Panc1 (cell line): ENCODE measurements at regions not wholly inside any gene's neighbourhood (a gene's known extent, or its start where the extent isn't known, plus 50 kb on each side); places are given as distances from the start of the nearest gene placed in this dataset.

Experiments
- ATAC-seq: fragments of 200-7000 bp; cut with Tn5 transposase; 2 replicates; pipeline ENCODE4 v1.9.1; 2020; ENCODE audit warnings: mild to moderate bottlenecking, moderate library complexity
- BruUV-seq: library from RNA; stranded (reverse); fragments of 400-500 nt; replicated peaks from 2 replicates; lab custom pipeline; 2021; lab: Mats Ljungman, UMichigan
- CTCF ChIA-PET: fragments of 300-600 bp; sonication (Branson Sonifier 250); formaldehyde crosslinking; loops from one replicate; lab custom pipeline; 2022; ENCODE audit warnings: antibody characterized with exemption; lab: Charles Lee
- POLR2A ChIA-PET: fragments of 300-600 bp; sonication (Branson Sonifier 250); formaldehyde crosslinking; loops from one replicate; lab custom pipeline; 2022; ENCODE audit warnings: antibody characterized with exemption; lab: Charles Lee
- DNase-seq: peaks from one replicate; pipeline ENCODE4 v3.0.0-alpha.2; 2010; ENCODE audit warnings: low read depth, low spot score
- H3K27ac ChIP-seq: 2 replicates; pipeline ENCODE4 v1.5.1; 2011; ENCODE audit warnings: mild to moderate bottlenecking, low read length, inconsistent platforms
- H3K27me3 ChIP-seq: fragments of 200-500 bp; sonication (Bioruptor generic); 2 replicates; pipeline ENCODE4 v1.6.0; 2014; ENCODE audit warnings: low read length, inconsistent platforms; ENCODE audit not compliant: control insufficient read depth, insufficient read depth
- H3K36me3 ChIP-seq: fragments of 200-500 bp; sonication (Bioruptor generic); 2 replicates; pipeline ENCODE4 v1.5.1; 2014; ENCODE audit warnings: inconsistent platforms, mild to moderate bottlenecking, low read length, moderate library complexity; ENCODE audit not compliant: control insufficient read depth, insufficient read depth
- H3K4me1 ChIP-seq: 2 replicates; pipeline ENCODE4 v1.5.1; 2011; ENCODE audit warnings: inconsistent platforms, mild to moderate bottlenecking, low read length, moderate library complexity; ENCODE audit not compliant: control insufficient read depth, insufficient read depth
- H3K4me3 ChIP-seq, 2 experiments: 2 replicates each; pipeline ENCODE4 v1.5.1; 2011 to 2012; ENCODE audit warnings: low read depth in 2 of 2, low read length in 2 of 2, mild to moderate bottlenecking in 2 of 2, inconsistent platforms in 1 of 2, moderate library complexity in 1 of 2
- H3K9me3 ChIP-seq: fragments of 200-500 bp; sonication (Bioruptor generic); 2 replicates; pipeline ENCODE4 v1.5.1; 2014; ENCODE audit warnings: low read depth, mild to moderate bottlenecking, inconsistent platforms, low read length, moderate library complexity; ENCODE audit not compliant: control insufficient read depth, insufficient read depth
- POLR2AphosphoS5 ChIP-seq: IDR thresholded peaks from 2 replicates; pipeline ENCODE4 v1.6.1; 2012; ENCODE audit warnings: mild to moderate bottlenecking, low read depth, low read length, moderate library complexity
- SIN3A ChIP-seq: IDR thresholded peaks from 2 replicates; pipeline ENCODE4 v1.6.1; 2012; ENCODE audit warnings: low read depth, mild to moderate bottlenecking, low read length, moderate library complexity, borderline replicate concordance; ENCODE audit not compliant: insufficient read depth
- TCF7L2 ChIP-seq: IDR thresholded peaks from 2 replicates; pipeline ENCODE4 v1.6.1; 2011; ENCODE audit warnings: mild to moderate bottlenecking, low read depth, low read length, inconsistent platforms
- in situ Hi-C: cut with HindIII; loops from 2 replicates; pipeline ENCODE4 v1.10.0; 2016; ENCODE audit warnings: low sequenced_read_pairs, low pct_unique_long_range_greater_than_20kb
- intact Hi-C: fragments of 100-400 bp; cut with micrococcal nuclease; formaldehyde crosslinking; loops from one replicate; pipeline ENCODE4 v1.10.0; 2022; ENCODE audit not compliant: unreplicated experiment
- TF ChIP-seq, protein P1 (sequence below), 2 experiments: IDR thresholded peaks; 2 replicates each; pipeline ENCODE4 v1.6.1; 2011 to 2012; ENCODE audit warnings: low read depth in 2 of 2, control low read depth in 1 of 2, low read length in 1 of 2, mild to moderate bottlenecking in 1 of 2, moderate library complexity in 1 of 2; ENCODE audit not compliant: insufficient read depth in 1 of 2
- TF ChIP-seq, protein P2 (sequence below): fragments of 450-650 bp; IDR thresholded peaks from 2 replicates; pipeline ENCODE4 v1.5.1; 2017; ENCODE audit warnings: mild to moderate bottlenecking

- Histone ChIP-seq H3K4me1 (no peaks in the 10 kb centered on the region), H3K27ac (no peak overlapping the region), H3K27me3 (no peaks in the 10 kb centered on the region), H3K36me3 (no peaks in the 10 kb centered on the region), H3K4me3 (no peak overlapping the region), H3K9me3 (no peaks in the 10 kb centered on the region)
- TF ChIP-seq, protein P1, sequence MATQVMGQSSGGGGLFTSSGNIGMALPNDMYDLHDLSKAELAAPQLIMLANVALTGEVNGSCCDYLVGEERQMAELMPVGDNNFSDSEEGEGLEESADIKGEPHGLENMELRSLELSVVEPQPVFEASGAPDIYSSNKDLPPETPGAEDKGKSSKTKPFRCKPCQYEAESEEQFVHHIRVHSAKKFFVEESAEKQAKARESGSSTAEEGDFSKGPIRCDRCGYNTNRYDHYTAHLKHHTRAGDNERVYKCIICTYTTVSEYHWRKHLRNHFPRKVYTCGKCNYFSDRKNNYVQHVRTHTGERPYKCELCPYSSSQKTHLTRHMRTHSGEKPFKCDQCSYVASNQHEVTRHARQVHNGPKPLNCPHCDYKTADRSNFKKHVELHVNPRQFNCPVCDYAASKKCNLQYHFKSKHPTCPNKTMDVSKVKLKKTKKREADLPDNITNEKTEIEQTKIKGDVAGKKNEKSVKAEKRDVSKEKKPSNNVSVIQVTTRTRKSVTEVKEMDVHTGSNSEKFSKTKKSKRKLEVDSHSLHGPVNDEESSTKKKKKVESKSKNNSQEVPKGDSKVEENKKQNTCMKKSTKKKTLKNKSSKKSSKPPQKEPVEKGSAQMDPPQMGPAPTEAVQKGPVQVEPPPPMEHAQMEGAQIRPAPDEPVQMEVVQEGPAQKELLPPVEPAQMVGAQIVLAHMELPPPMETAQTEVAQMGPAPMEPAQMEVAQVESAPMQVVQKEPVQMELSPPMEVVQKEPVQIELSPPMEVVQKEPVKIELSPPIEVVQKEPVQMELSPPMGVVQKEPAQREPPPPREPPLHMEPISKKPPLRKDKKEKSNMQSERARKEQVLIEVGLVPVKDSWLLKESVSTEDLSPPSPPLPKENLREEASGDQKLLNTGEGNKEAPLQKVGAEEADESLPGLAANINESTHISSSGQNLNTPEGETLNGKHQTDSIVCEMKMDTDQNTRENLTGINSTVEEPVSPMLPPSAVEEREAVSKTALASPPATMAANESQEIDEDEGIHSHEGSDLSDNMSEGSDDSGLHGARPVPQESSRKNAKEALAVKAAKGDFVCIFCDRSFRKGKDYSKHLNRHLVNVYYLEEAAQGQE (IDR thresholded peaks at IDR 0.05; ENCODE audit: insufficient read depth in 1 of 2, low read depth in 2 of 2, low read length in 1 of 2), result no peak
- TF ChIP-seq SIN3A (no peak), POLR2AphosphoS5 (no peak), TCF7L2 (no peak)
- TF ChIP-seq, protein P2, sequence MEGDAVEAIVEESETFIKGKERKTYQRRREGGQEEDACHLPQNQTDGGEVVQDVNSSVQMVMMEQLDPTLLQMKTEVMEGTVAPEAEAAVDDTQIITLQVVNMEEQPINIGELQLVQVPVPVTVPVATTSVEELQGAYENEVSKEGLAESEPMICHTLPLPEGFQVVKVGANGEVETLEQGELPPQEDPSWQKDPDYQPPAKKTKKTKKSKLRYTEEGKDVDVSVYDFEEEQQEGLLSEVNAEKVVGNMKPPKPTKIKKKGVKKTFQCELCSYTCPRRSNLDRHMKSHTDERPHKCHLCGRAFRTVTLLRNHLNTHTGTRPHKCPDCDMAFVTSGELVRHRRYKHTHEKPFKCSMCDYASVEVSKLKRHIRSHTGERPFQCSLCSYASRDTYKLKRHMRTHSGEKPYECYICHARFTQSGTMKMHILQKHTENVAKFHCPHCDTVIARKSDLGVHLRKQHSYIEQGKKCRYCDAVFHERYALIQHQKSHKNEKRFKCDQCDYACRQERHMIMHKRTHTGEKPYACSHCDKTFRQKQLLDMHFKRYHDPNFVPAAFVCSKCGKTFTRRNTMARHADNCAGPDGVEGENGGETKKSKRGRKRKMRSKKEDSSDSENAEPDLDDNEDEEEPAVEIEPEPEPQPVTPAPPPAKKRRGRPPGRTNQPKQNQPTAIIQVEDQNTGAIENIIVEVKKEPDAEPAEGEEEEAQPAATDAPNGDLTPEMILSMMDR, result no peak
- DNase-seq, result no peak
- no peak for ATAC-seq
- CTCF ChIA-PET, result interaction anchor here (0.6 kb wide), 1 partner anchor 1002 kb away, joined by 4 read pairs; no protein-coding TSS in a partner anchor
- no TSS peak for BruUV-seq
- in situ Hi-C loops, result no loop called here
- POLR2A ChIA-PET, result no interaction called here
- intact Hi-C loops, result no loop called here
Measured at GRCh38 chr10:83212632-83213334, 926.5 kb upstream of the GHITM start.

DNA sequence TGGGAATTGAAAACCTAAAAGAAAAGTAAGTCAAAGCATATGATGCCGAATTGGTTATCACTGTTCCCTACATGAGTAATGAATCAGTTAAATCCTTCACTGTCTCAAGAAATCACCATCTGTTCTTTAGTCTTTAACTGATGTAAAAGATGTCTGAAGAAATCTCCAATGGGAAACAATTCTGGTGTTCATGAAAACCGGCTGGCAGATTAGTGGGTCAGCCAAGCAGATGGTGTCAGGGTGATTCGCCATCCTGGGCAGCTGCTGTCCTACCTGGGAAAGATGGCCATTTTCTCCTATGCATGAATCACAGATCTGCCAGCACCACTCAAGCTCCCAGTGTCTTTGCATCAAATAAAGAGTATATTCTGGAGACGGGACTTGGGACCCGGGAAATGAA is 925.2 kb upstream of the GHITM start:
- TF ChIP-seq, protein P1 (IDR thresholded peaks at IDR 0.05; ENCODE audit: insufficient read depth in 1 of 2, low read depth in 2 of 2, low read length in 1 of 2), result no peak
- TF ChIP-seq, protein P2, result no peak
- no peak for TF ChIP-seq TCF7L2
- TF ChIP-seq SIN3A, result no peak
- TF ChIP-seq POLR2AphosphoS5, result no peak
- ATAC-seq (no peak), DNase-seq (no peak)
- no peak overlapping the region for H3K27ac ChIP-seq
- in situ Hi-C loops, result no loop called here
- POLR2A ChIA-PET, result no interaction called here
- intact Hi-C loops, result no loop called here
- no peaks in the 10 kb centered on the region for H3K9me3 ChIP-seq
- no peaks in the 10 kb centered on the region for H3K27me3 ChIP-seq
- no peaks in the 10 kb centered on the region for H3K4me1 ChIP-seq
- BruUV-seq, result no TSS peak
- H3K4me3 ChIP-seq, result no peak overlapping the region
- CTCF ChIA-PET, result interaction anchor here (0.7 kb wide), 1 partner anchor 11 kb away, joined by 3 read pairs; no protein-coding TSS in a partner anchor
- no peaks in the 10 kb centered on the region for H3K36me3 ChIP-seq
